Activated CD8-positive, alpha-beta T cell treated with anti-CD3 and anti-CD28 coated beads, Interleukin-2, amount 10 ng/mL, durations not matched to agents 7 days and 5 days (primary cell): ENCODE measurements at regions not wholly inside any gene's neighbourhood (a gene's known extent, or its start where the extent isn't known, plus 50 kb on each side); places are given as distances from the start of the nearest gene placed in this dataset.
"Not testable (repeated sequence)": the region's sequence is repeated elsewhere in the genome, so short reads cannot be mapped to it uniquely, and the experiment has no call there.

Experiments used
- ATAC-seq: fragments of 150-1000 bp; cut with Tn5 transposase; one replicate; pipeline ENCODE4 v1.10.0; 2021; ENCODE audit warnings: moderate library complexity
- CTCF ChIA-PET: fragments of 350-600 bp; sonication (Branson Sonifier 250); formaldehyde crosslinking; loops from one replicate; lab custom pipeline; 2021; ENCODE audit warnings: antibody characterized with exemption; lab: Charles Lee
- POLR2A ChIA-PET: fragments of 350-600 bp; sonication (Branson Sonifier 250); formaldehyde crosslinking; loops from one replicate; lab custom pipeline; 2021; ENCODE audit warnings: antibody characterized with exemption; lab: Charles Lee
- DNase-seq: peaks from one replicate; pipeline ENCODE4 v3.0.0-alpha.2; 2020
- H3K27ac Mint-ChIP-seq: one replicate; pipeline ENCODE4 v1.8.0; 2021; ENCODE audit warnings: mild to moderate bottlenecking, mixed read lengths
- H3K27me3 Mint-ChIP-seq: one replicate; pipeline ENCODE4 v1.8.0; 2021; ENCODE audit warnings: low read depth, mixed read lengths
- H3K36me3 Mint-ChIP-seq: one replicate; pipeline ENCODE4 v1.8.0; 2021; ENCODE audit warnings: low read depth, mixed read lengths
- H3K4me1 Mint-ChIP-seq: one replicate; pipeline ENCODE4 v1.8.0; 2021; ENCODE audit warnings: low read depth, mixed read lengths
- H3K4me3 Mint-ChIP-seq: one replicate; pipeline ENCODE4 v1.8.0; 2021; ENCODE audit warnings: mild to moderate bottlenecking, mixed read lengths
- H3K9me3 Mint-ChIP-seq: one replicate; pipeline ENCODE4 v1.8.0; 2022; ENCODE audit warnings: mixed read lengths; ENCODE audit not compliant: insufficient read depth

- no peaks in the 10 kb centered on the region for H3K27me3 Mint-ChIP-seq
- ChIA-PET POLR2A (no interaction called here), CTCF (no interaction called here)
- H3K36me3 Mint-ChIP-seq = no peaks in the 10 kb centered on the region
- no peaks in the 10 kb centered on the region for H3K4me1 Mint-ChIP-seq
- H3K9me3 Mint-ChIP-seq = peaks cover 6% of the 10 kb centered on the region
- no peak for ATAC-seq
- DNase-seq = no peak
- no peak overlapping the region for H3K4me3 Mint-ChIP-seq
- H3K27ac Mint-ChIP-seq = no peak overlapping the region
Measured at GRCh38 chr4:179662522-179662921, 2220.3 kb upstream of the AGA start.

DNA sequence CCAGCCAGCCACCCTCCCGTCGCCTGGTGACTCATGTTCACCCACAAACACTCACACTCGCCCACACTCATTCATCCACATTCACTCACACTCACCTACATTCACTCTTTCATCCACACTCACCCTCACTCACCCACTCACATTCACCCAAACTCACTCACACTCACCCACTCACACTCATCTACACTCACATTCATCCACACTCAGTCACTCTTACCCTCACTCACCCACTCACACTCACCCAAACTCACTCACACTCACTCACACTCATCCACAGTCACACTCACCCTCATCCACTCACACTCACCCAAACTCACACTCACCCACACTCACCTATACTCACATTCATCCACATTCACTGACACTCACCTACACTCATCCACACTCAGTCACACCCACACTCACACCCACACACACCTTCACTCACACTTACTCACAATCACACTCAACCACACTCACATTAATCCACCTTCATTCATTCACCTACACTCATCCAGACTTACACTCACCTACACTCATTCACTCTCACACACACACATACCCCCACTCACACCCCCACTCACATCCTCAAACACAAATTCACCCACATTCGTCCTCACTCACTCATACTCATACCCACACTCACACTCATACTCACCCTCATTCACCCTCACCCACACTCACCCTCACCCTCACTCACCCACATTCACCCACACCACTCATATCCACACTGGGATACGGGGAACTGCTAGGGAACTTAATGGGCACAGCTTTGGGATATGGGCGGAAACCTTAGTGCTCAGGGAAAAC lies 2221.6 kb upstream of the AGA start:
- DNase-seq (no peak), ATAC-seq (no peak)
- no peaks in the 10 kb centered on the region for H3K36me3 Mint-ChIP-seq
- POLR2A ChIA-PET = no interaction called here
- CTCF ChIA-PET = no interaction called here
- no peak overlapping the region for H3K4me3 Mint-ChIP-seq
- peaks cover 6% of the 10 kb centered on the region for H3K9me3 Mint-ChIP-seq
- no peak overlapping the region for H3K27ac Mint-ChIP-seq
- no peaks in the 10 kb centered on the region for H3K27me3 Mint-ChIP-seq
- no peaks in the 10 kb centered on the region for H3K4me1 Mint-ChIP-seq

GRCh38 chr4:179664430-179665027 lies 2222.3 kb upstream of the AGA start:
- no peaks in the 10 kb centered on the region for H3K27me3 Mint-ChIP-seq
- H3K36me3 Mint-ChIP-seq = no peaks in the 10 kb centered on the region
- CTCF ChIA-PET = no interaction called here
- no peak for ATAC-seq
- DNase-seq = no peak
- peaks cover 6% of the 10 kb centered on the region for H3K9me3 Mint-ChIP-seq
- H3K4me3 Mint-ChIP-seq = no peak overlapping the region
- POLR2A ChIA-PET = no interaction called here
- H3K4me1 Mint-ChIP-seq = no peaks in the 10 kb centered on the region
- H3K27ac Mint-ChIP-seq = no peak overlapping the region

GRCh38 chr4:179666226-179666625 lies 2224.0 kb upstream of the AGA start:
- H3K27ac Mint-ChIP-seq = no peak overlapping the region
- CTCF ChIA-PET = no interaction called here
- ATAC-seq (no peak), DNase-seq (no peak)
- POLR2A ChIA-PET = no interaction called here
- no peaks in the 10 kb centered on the region for H3K4me1 Mint-ChIP-seq
- H3K27me3 Mint-ChIP-seq = no peaks in the 10 kb centered on the region
- no peaks in the 10 kb centered on the region for H3K36me3 Mint-ChIP-seq
- no peak overlapping the region for H3K4me3 Mint-ChIP-seq
- peaks cover 6% of the 10 kb centered on the region for H3K9me3 Mint-ChIP-seq

DNA sequence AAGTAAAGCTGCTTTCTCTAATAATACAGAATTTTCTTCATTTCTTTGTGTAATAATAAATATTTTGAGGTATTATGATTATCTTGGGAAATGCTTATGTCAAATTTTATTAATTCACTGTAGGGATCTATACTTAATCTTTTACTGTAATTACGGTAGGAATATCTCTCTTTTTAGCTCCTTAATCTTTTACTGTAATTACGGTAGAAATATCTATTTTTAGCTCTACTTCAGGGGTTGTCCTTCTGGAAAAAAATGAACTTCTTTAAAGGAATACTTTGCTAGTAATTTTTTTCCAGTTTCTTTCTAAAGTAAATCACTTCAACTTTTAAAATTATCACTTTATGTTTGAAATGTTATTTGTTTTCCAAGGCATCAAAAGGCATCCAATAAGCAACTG lies 2229.4 kb upstream of the AGA start:
- Mint-ChIP-seq H3K36me3 (no peaks in the 10 kb centered on the region), H3K27me3 (no peaks in the 10 kb centered on the region), H3K27ac (no peak overlapping the region), H3K4me1 (no peaks in the 10 kb centered on the region), H3K4me3 (no peak overlapping the region), H3K9me3 (peaks cover 14% of the 10 kb centered on the region)
- ChIA-PET POLR2A (no interaction called here), CTCF (no interaction called here)
- no peak for ATAC-seq
- no peak for DNase-seq

GRCh38 chr4:179678093-179678814 lies 2236.0 kb upstream of the AGA start:
- no peaks in the 10 kb centered on the region for H3K27me3 Mint-ChIP-seq
- POLR2A ChIA-PET = no interaction called here
- no peak for ATAC-seq
- H3K4me3 Mint-ChIP-seq = no peak overlapping the region
- H3K36me3 Mint-ChIP-seq = no peaks in the 10 kb centered on the region
- H3K9me3 Mint-ChIP-seq = peaks cover 21% of the 10 kb centered on the region
- no peak overlapping the region for H3K27ac Mint-ChIP-seq
- DNase-seq = no peak
- CTCF ChIA-PET = no interaction called here
- no peaks in the 10 kb centered on the region for H3K4me1 Mint-ChIP-seq

- H3K27me3 Mint-ChIP-seq, H3K4me3 Mint-ChIP-seq, H3K4me1 Mint-ChIP-seq, H3K9me3 Mint-ChIP-seq, DNase-seq, CTCF ChIA-PET, POLR2A ChIA-PET, ATAC-seq, H3K36me3 Mint-ChIP-seq, H3K27ac Mint-ChIP-seq: not testable (repeated sequence)
Measured at GRCh38 chr4:179683661-179684060, 2241.4 kb upstream of the AGA start.

GRCh38 chr4:179692222-179692621 lies 2250.0 kb upstream of the AGA start:
- no peak overlapping the region for H3K4me3 Mint-ChIP-seq

DNA sequence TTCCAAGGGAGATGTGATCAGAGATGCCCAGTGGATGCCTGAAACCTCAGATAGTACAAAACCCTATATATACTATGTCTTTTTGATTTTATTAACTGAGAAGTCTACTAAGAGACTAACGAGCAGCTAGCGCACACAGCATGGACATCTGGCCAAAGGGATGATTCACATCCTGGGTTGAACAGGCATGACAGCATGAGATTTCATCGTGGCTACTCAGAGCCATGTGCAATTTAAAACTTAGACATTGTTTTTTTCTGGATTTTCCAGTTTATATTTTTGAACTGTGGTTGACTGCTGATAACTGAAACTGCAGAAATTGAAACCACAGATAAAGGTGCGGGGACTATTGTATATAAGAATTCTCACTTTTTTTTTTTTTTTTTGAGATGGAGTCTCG lies 2252.9 kb upstream of the AGA start:
- Mint-ChIP-seq H3K27me3 (no peaks in the 10 kb centered on the region), H3K4me1 (no peaks in the 10 kb centered on the region), H3K9me3 (no peaks in the 10 kb centered on the region), H3K4me3 (no peak overlapping the region), H3K36me3 (no peaks in the 10 kb centered on the region), H3K27ac (no peak overlapping the region)
- ChIA-PET CTCF (no interaction called here), POLR2A (no interaction called here)
- DNase-seq = no peak
- ATAC-seq = no peak

More at GRCh38 chr4:179692222-179692621, 2250.0 kb upstream of the AGA start:
- Mint-ChIP-seq H3K27me3 (no peaks in the 10 kb centered on the region), H3K36me3 (no peaks in the 10 kb centered on the region), H3K9me3 (no peaks in the 10 kb centered on the region), H3K27ac (no peak overlapping the region), H3K4me1 (no peaks in the 10 kb centered on the region)
- DNase-seq (no peak), ATAC-seq (no peak)
- ChIA-PET POLR2A (no interaction called here), CTCF (no interaction called here)

- Mint-ChIP-seq H3K27me3 (no peaks in the 10 kb centered on the region), H3K36me3 (no peaks in the 10 kb centered on the region), H3K27ac (no peak overlapping the region), H3K4me1 (no peaks in the 10 kb centered on the region), H3K4me3 (no peak overlapping the region), H3K9me3 (no peaks in the 10 kb centered on the region)
- ChIA-PET POLR2A (no interaction called here), CTCF (no interaction called here)
- no peak for DNase-seq
- no peak for ATAC-seq
Measured at GRCh38 chr4:179698321-179698720, 2256.1 kb upstream of the AGA start.

GRCh38 chr4:179709961-179710624 lies 2267.9 kb upstream of the AGA start:
- Mint-ChIP-seq H3K27me3 (no peaks in the 10 kb centered on the region), H3K27ac (no peak overlapping the region), H3K4me1 (no peaks in the 10 kb centered on the region), H3K4me3 (no peak overlapping the region), H3K36me3 (no peaks in the 10 kb centered on the region), H3K9me3 (no peaks in the 10 kb centered on the region)
- ChIA-PET CTCF (no interaction called here), POLR2A (no interaction called here)
- DNase-seq (no peak), ATAC-seq (no peak)
